Activated CD4-positive, alpha-beta memory T cell treated with anti-CD3 and anti-CD28 coated beads, Interleukin-2, amount 10 ng/mL, durations not matched to agents 7 days and 5 days (primary cell): ENCODE measurements at regions not wholly inside any gene's neighbourhood (a gene's known extent, or its start where the extent isn't known, plus 50 kb on each side); places are given as distances from the start of the nearest gene placed in this dataset.

Source experiments
- CTCF ChIA-PET: fragments of 350-600 bp; sonication (Branson Sonifier 250); formaldehyde crosslinking; loops from one replicate; lab custom pipeline; 2021; ENCODE audit warnings: antibody characterized with exemption, inconsistent platforms; lab: Charles Lee
- POLR2A ChIA-PET: fragments of 350-600 bp; sonication (Branson Sonifier 250); formaldehyde crosslinking; loops from one replicate; lab custom pipeline; 2021; ENCODE audit warnings: antibody characterized with exemption; lab: Charles Lee
- DNase-seq: peaks from one replicate; pipeline ENCODE4 v3.0.0-alpha.2; 2020
- H3K27ac Mint-ChIP-seq: one replicate; pipeline ENCODE4 v1.8.0; 2021; ENCODE audit warnings: mild to moderate bottlenecking, mixed read lengths
- H3K27me3 Mint-ChIP-seq: one replicate; pipeline ENCODE4 v1.8.0; 2021; ENCODE audit warnings: mixed read lengths
- H3K36me3 Mint-ChIP-seq: one replicate; pipeline ENCODE4 v1.8.0; 2021; ENCODE audit warnings: low read depth, mixed read lengths
- H3K4me1 Mint-ChIP-seq: one replicate; pipeline ENCODE4 v1.8.0; 2021; ENCODE audit warnings: mixed read lengths
- H3K4me3 Mint-ChIP-seq: one replicate; pipeline ENCODE4 v1.8.0; 2021; ENCODE audit warnings: mild to moderate bottlenecking, mixed read lengths
- H3K9me3 Mint-ChIP-seq: one replicate; pipeline ENCODE4 v1.8.0; 2021; ENCODE audit warnings: mixed read lengths

- Mint-ChIP-seq H3K36me3 (no peaks in the 10 kb centered on the region), H3K27ac (no peak overlapping the region), H3K27me3 (peaks cover 9% of the 10 kb centered on the region), H3K4me1 (no peaks in the 10 kb centered on the region), H3K4me3 (no peak overlapping the region), H3K9me3 (no peaks in the 10 kb centered on the region)
- DNase-seq = no peak
- ChIA-PET POLR2A (no interaction called here), CTCF (no interaction called here)
Observed at GRCh38 chr15:92224843-92225242, 168.8 kb upstream of the ST8SIA2 start.

GRCh38 chr15:92226020-92226612 is 167.6 kb upstream of the ST8SIA2 start:
- Mint-ChIP-seq H3K36me3 (no peaks in the 10 kb centered on the region), H3K4me3 (no peak overlapping the region), H3K4me1 (no peaks in the 10 kb centered on the region), H3K9me3 (no peaks in the 10 kb centered on the region), H3K27me3 (peaks cover 9% of the 10 kb centered on the region), H3K27ac (no peak overlapping the region)
- ChIA-PET CTCF (interaction anchor here (1.3 kb wide), 1 partner anchor 130 kb away, joined by 3 read pairs; no protein-coding TSS in a partner anchor), POLR2A (no interaction called here)
- DNase-seq = no peak

GRCh38 chr15:92228830-92229229 is 164.9 kb upstream of the ST8SIA2 start:
- Mint-ChIP-seq H3K27ac (no peak overlapping the region), H3K4me1 (no peaks in the 10 kb centered on the region), H3K9me3 (no peaks in the 10 kb centered on the region), H3K4me3 (no peak overlapping the region), H3K27me3 (peaks cover 9% of the 10 kb centered on the region), H3K36me3 (no peaks in the 10 kb centered on the region)
- POLR2A ChIA-PET = no interaction called here
- CTCF ChIA-PET = interaction anchor here (0.9 kb wide), 1 partner anchor 150 kb away, joined by 4 read pairs; no protein-coding TSS in a partner anchor
- DNase-seq = no peak

GRCh38 chr15:92231461-92231860 is 162.2 kb upstream of the ST8SIA2 start:
- Mint-ChIP-seq H3K9me3 (no peaks in the 10 kb centered on the region), H3K27ac (no peak overlapping the region), H3K4me1 (no peaks in the 10 kb centered on the region), H3K27me3 (peaks cover 16% of the 10 kb centered on the region), H3K4me3 (no peak overlapping the region), H3K36me3 (no peaks in the 10 kb centered on the region)
- ChIA-PET CTCF (no interaction called here), POLR2A (no interaction called here)
- no peak for DNase-seq

GRCh38 chr15:92232317-92232716 is 161.4 kb upstream of the ST8SIA2 start:
- Mint-ChIP-seq H3K9me3 (no peaks in the 10 kb centered on the region), H3K27me3 (peaks cover 23% of the 10 kb centered on the region), H3K27ac (no peak overlapping the region), H3K36me3 (no peaks in the 10 kb centered on the region), H3K4me3 (no peak overlapping the region), H3K4me1 (no peaks in the 10 kb centered on the region)
- ChIA-PET POLR2A (no interaction called here), CTCF (no interaction called here)
- no peak for DNase-seq

- ChIA-PET POLR2A (no interaction called here), CTCF (no interaction called here)
- Mint-ChIP-seq H3K27ac (no peak overlapping the region), H3K9me3 (no peaks in the 10 kb centered on the region), H3K36me3 (no peaks in the 10 kb centered on the region), H3K27me3 (peaks cover 25% of the 10 kb centered on the region), H3K4me1 (no peaks in the 10 kb centered on the region), H3K4me3 (no peak overlapping the region)
- DNase-seq = no peak
Observed at GRCh38 chr15:92232876-92233275, 160.8 kb upstream of the ST8SIA2 start.

- Mint-ChIP-seq H3K36me3 (no peaks in the 10 kb centered on the region), H3K9me3 (peaks cover 3% of the 10 kb centered on the region), H3K27ac (no peak overlapping the region), H3K4me3 (no peak overlapping the region), H3K4me1 (no peaks in the 10 kb centered on the region), H3K27me3 (peaks cover 22% of the 10 kb centered on the region)
- ChIA-PET CTCF (no interaction called here), POLR2A (no interaction called here)
- no peak for DNase-seq
Observed at GRCh38 chr15:92243227-92243626, 150.5 kb upstream of the ST8SIA2 start.

GRCh38 chr15:92244703-92245102 is 149.0 kb upstream of the ST8SIA2 start:
- no peak overlapping the region for H3K27ac Mint-ChIP-seq
- no peak overlapping the region for H3K4me3 Mint-ChIP-seq
- no peaks in the 10 kb centered on the region for H3K9me3 Mint-ChIP-seq
- no peak for DNase-seq
- ChIA-PET POLR2A (no interaction called here), CTCF (no interaction called here)
- no peaks in the 10 kb centered on the region for H3K4me1 Mint-ChIP-seq
- peaks cover 18% of the 10 kb centered on the region for H3K27me3 Mint-ChIP-seq
- no peaks in the 10 kb centered on the region for H3K36me3 Mint-ChIP-seq

- DNase-seq = no peak
- H3K27ac Mint-ChIP-seq = no peak overlapping the region
- CTCF ChIA-PET = no interaction called here
- H3K36me3 Mint-ChIP-seq = no peaks in the 10 kb centered on the region
- no peak overlapping the region for H3K4me3 Mint-ChIP-seq
- H3K4me1 Mint-ChIP-seq = no peaks in the 10 kb centered on the region
- H3K27me3 Mint-ChIP-seq = peaks cover 18% of the 10 kb centered on the region
- H3K9me3 Mint-ChIP-seq = no peaks in the 10 kb centered on the region
- POLR2A ChIA-PET = no interaction called here
Observed at GRCh38 chr15:92247649-92248242, 145.9 kb upstream of the ST8SIA2 start.

- ChIA-PET CTCF (no interaction called here), POLR2A (no interaction called here)
- Mint-ChIP-seq H3K4me1 (no peaks in the 10 kb centered on the region), H3K36me3 (no peaks in the 10 kb centered on the region), H3K4me3 (no peak overlapping the region), H3K9me3 (no peaks in the 10 kb centered on the region), H3K27ac (no peak overlapping the region), H3K27me3 (peaks cover 18% of the 10 kb centered on the region)
- DNase-seq = no peak
Observed at GRCh38 chr15:92266796-92267685, 126.6 kb upstream of the ST8SIA2 start.

GRCh38 chr15:92268900-92269299 is 124.8 kb upstream of the ST8SIA2 start:
- no peaks in the 10 kb centered on the region for H3K4me1 Mint-ChIP-seq
- CTCF ChIA-PET = no interaction called here
- POLR2A ChIA-PET = no interaction called here
- H3K36me3 Mint-ChIP-seq = no peaks in the 10 kb centered on the region
- H3K4me3 Mint-ChIP-seq = no peak overlapping the region
- DNase-seq = no peak
- H3K27ac Mint-ChIP-seq = no peak overlapping the region
- peaks cover 26% of the 10 kb centered on the region for H3K27me3 Mint-ChIP-seq
- no peaks in the 10 kb centered on the region for H3K9me3 Mint-ChIP-seq

- CTCF ChIA-PET = no interaction called here
- Mint-ChIP-seq H3K4me1 (no peaks in the 10 kb centered on the region), H3K27ac (no peak overlapping the region), H3K27me3 (peaks cover 19% of the 10 kb centered on the region), H3K9me3 (no peaks in the 10 kb centered on the region), H3K36me3 (no peaks in the 10 kb centered on the region), H3K4me3 (no peak overlapping the region)
- DNase-seq = no peak
- POLR2A ChIA-PET = no interaction called here
Observed at GRCh38 chr15:92271179-92271578, 122.5 kb upstream of the ST8SIA2 start.

GRCh38 chr15:92272106-92272505 is 121.6 kb upstream of the ST8SIA2 start:
- Mint-ChIP-seq H3K4me3 (no peak overlapping the region), H3K4me1 (no peaks in the 10 kb centered on the region), H3K9me3 (no peaks in the 10 kb centered on the region), H3K36me3 (no peaks in the 10 kb centered on the region), H3K27me3 (peaks cover 20% of the 10 kb centered on the region), H3K27ac (no peak overlapping the region)
- POLR2A ChIA-PET = no interaction called here
- CTCF ChIA-PET = no interaction called here
- no peak for DNase-seq
